SK-N-MC (cell line): ENCODE measurements at regions not wholly inside any gene's neighbourhood (a gene's known extent, or its start where the extent isn't known, plus 50 kb on each side); places are given as distances from the start of the nearest gene placed in this dataset.

ENCODE experiments used
- EZH2 ChIP-seq: fragments of 200-600 bp; sonication (generic); IDR thresholded peaks from one replicate; pipeline ENCODE4 v1.6.1; 2017; ENCODE audit warnings: antibody characterized with exemption
- POLR2AphosphoS5 ChIP-seq: IDR thresholded peaks from 2 replicates; pipeline ENCODE4 v1.6.1; 2012; ENCODE audit warnings: mild to moderate bottlenecking, low read depth, low read length, borderline replicate concordance

- TF ChIP-seq EZH2, result no peak
- no peak for TF ChIP-seq POLR2AphosphoS5
Measured at GRCh38 chr14:97415907-97416306, 618.7 kb downstream of the VRK1 start.
